ENCODE measurements at regions not wholly inside any gene's neighbourhood (a gene's known extent, or its start where the extent isn't known, plus 50 kb on each side); places are given as distances from the start of the nearest gene placed in this dataset.

DNA sequence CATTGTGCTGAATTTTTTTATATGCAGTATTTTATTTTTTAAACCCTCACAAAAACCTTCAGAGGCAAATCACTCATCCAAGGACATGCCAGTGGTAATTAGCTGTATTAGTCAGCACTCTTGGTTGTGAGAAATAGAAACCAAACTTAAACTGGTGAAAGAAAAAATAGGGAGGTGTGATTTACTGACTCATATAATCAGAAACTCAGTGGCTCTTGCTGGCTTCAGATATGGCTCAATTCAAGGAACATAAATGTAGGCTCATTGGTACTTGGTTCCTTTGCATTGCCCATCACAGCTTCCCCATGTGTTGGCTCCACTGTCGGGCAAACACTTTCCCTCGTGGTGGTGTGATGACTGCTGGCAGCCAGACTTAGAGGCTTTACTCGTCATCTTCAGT is 497.2 kb downstream of the MAT2B start:
- no peak overlapping the region for H3K27ac Mint-ChIP-seq
- ChIA-PET CTCF (interaction anchor here (0.6 kb wide), 1 partner anchor 767 kb away, joined by 3 read pairs; no protein-coding TSS in a partner anchor), POLR2A (no interaction called here)
- no peaks in the 10 kb centered on the region for H3K36me3 Mint-ChIP-seq
- no peaks in the 10 kb centered on the region for H3K27me3 Mint-ChIP-seq
- intact Hi-C loops (cut with micrococcal nuclease), result no loop called here
- no peak for DNase-seq
- H3K9me3 Mint-ChIP-seq, result peaks cover 2% of the 10 kb centered on the region
- no peaks in the 10 kb centered on the region for H3K4me1 Mint-ChIP-seq (ENCODE audit: low read depth)
- H3K4me3 Mint-ChIP-seq, result no peak overlapping the region

DNA sequence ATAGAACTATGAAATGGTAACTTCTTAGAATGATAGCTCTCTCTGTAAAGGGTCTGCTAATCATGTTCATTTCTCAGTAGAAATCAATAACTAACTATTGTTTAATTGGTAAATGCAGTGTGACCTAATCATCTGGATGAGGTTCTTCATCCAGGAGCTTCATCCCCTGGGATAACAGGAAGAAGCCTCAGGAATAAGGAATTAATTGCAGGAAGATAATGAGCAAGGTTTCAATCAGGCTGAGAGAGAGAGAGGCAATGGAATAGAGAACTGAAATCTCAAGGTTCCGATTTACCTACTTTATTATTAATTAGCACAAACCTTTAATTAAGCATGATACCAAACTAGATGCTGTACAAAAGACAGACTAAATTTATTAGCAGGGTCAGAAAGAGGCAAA is 499.7 kb downstream of the MAT2B start:
- Mint-ChIP-seq H3K36me3 (no peaks in the 10 kb centered on the region), H3K4me3 (no peak overlapping the region), H3K9me3 (peaks cover 2% of the 10 kb centered on the region), H3K4me1 (ENCODE audit: low read depth) (no peaks in the 10 kb centered on the region), H3K27ac (no peak overlapping the region), H3K27me3 (no peaks in the 10 kb centered on the region)
- ChIA-PET POLR2A (no interaction called here), CTCF (no interaction called here)
- intact Hi-C loops (cut with micrococcal nuclease), result no loop called here
- no peak for DNase-seq

DNA sequence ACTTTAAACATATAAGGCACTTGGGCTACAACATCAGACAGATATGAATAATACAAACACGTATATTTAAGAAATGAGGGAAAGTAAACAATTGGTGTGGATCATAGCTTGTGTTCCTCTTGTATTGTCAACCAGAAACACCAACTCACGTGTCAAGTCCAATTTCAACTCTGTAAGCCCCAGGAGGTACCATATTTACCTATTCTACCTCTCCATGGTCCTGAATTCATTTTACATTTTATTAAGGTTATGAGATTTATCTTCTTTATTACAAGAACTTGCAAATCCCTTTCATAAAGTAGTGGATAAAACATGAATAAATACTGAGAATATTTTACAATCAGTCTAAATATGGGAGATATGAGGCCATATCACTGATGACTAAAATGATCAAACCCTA is 501.6 kb downstream of the MAT2B start:
- no peaks in the 10 kb centered on the region for H3K27me3 Mint-ChIP-seq
- H3K4me3 Mint-ChIP-seq, result no peak overlapping the region

DNA sequence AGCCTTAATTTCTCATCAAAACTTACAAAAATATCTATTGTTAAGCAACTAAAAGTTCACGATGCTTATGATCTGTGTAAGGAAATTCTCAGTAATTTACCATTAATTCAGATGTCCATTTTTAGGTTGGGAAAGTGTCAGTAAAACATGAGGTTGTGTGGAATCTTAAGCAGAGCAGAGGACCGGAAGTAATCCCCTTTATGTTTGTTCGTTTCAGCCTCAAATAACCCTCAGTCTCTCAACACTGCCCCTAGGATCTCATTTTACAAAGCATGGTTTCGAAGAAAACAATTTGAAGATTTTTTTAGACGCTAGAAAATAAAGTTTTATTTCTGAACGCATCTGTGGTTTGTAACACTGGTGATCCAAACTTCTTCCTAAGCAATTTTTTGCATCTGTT is 504.2 kb downstream of the MAT2B start:
- H3K4me1 Mint-ChIP-seq (ENCODE audit: low read depth), result no peaks in the 10 kb centered on the region
- H3K27ac Mint-ChIP-seq, result no peak overlapping the region
- ChIA-PET CTCF (no interaction called here), POLR2A (no interaction called here)
- DNase-seq, result no peak
- intact Hi-C loops (cut with micrococcal nuclease), result loop anchor here (5.0 kb wide), 1 partner anchor 1198 kb away; no protein-coding TSS in a partner anchor
- H3K27me3 Mint-ChIP-seq, result no peaks in the 10 kb centered on the region
- H3K36me3 Mint-ChIP-seq, result no peaks in the 10 kb centered on the region
- H3K9me3 Mint-ChIP-seq, result no peaks in the 10 kb centered on the region
- no peak overlapping the region for H3K4me3 Mint-ChIP-seq

More for the DNA sequence above, 501.6 kb downstream of the MAT2B start:
- no peaks in the 10 kb centered on the region for H3K4me1 Mint-ChIP-seq (ENCODE audit: low read depth)
- CTCF ChIA-PET, result no interaction called here
- H3K36me3 Mint-ChIP-seq, result no peaks in the 10 kb centered on the region
- intact Hi-C loops (cut with micrococcal nuclease), result no loop called here
- no peak overlapping the region for H3K27ac Mint-ChIP-seq
- DNase-seq, result no peak
- POLR2A ChIA-PET, result no interaction called here
- no peaks in the 10 kb centered on the region for H3K9me3 Mint-ChIP-seq

DNA sequence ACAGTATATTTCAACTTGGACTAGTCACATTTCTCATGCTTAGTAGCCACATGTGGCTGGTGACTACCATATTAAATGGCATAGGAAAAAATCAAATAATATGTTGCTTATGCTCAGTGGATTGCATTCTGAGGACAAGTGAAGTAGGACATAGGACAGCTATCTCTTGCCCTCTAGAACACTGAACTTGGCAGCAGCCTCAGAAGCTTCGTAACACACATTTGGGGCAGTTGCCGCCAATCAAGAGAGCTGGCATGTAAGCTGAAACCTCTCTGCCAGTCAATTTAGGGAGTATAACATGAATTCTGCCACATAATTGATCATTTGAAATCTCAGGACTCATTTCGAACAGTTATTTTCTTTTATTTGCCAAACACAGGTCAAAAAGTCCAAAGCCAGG is 505.5 kb downstream of the MAT2B start:
- no peaks in the 10 kb centered on the region for H3K9me3 Mint-ChIP-seq
- H3K4me1 Mint-ChIP-seq (ENCODE audit: low read depth), result no peaks in the 10 kb centered on the region
- ChIA-PET CTCF (no interaction called here), POLR2A (no interaction called here)
- intact Hi-C loops (cut with micrococcal nuclease), result loop anchor here (5.0 kb wide), 1 partner anchor 1196 kb away; no protein-coding TSS in a partner anchor
- no peaks in the 10 kb centered on the region for H3K36me3 Mint-ChIP-seq
- no peak overlapping the region for H3K27ac Mint-ChIP-seq
- DNase-seq, result no peak
- no peak overlapping the region for H3K4me3 Mint-ChIP-seq
- H3K27me3 Mint-ChIP-seq, result no peaks in the 10 kb centered on the region

DNA sequence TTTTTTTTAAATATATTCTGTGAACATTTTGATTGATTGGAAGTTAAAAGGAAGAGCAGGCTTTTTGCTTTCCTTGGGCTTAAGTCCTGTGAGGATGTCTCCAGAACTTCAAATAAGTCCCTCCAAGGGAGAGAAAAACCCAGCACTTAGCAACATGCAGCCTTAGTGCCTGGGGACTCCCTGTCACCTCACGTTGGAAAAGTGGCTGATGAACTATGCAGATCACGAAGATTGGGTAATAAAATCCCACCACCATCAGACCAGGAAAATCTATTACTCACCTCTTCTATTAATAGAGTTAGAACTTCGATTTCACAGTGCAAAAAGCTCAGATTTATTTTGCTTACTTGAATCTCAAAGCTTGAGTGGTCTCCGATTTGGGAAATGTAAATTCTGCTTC is 507.0 kb downstream of the MAT2B start:
- H3K4me3 Mint-ChIP-seq, result no peak overlapping the region
- POLR2A ChIA-PET, result no interaction called here
- H3K4me1 Mint-ChIP-seq (ENCODE audit: low read depth), result no peaks in the 10 kb centered on the region
- no peak for DNase-seq
- H3K36me3 Mint-ChIP-seq, result no peaks in the 10 kb centered on the region
- no peaks in the 10 kb centered on the region for H3K9me3 Mint-ChIP-seq
- H3K27me3 Mint-ChIP-seq, result no peaks in the 10 kb centered on the region
- CTCF ChIA-PET, result interaction anchor here (0.9 kb wide), 2 partner anchors 8 to 492 kb away, joined by 3 to 4 read pairs; no protein-coding TSS in a partner anchor
- intact Hi-C loops (cut with micrococcal nuclease), result loop anchor here (5.0 kb wide), 1 partner anchor 1195 kb away; no protein-coding TSS in a partner anchor
- no peak overlapping the region for H3K27ac Mint-ChIP-seq

DNA sequence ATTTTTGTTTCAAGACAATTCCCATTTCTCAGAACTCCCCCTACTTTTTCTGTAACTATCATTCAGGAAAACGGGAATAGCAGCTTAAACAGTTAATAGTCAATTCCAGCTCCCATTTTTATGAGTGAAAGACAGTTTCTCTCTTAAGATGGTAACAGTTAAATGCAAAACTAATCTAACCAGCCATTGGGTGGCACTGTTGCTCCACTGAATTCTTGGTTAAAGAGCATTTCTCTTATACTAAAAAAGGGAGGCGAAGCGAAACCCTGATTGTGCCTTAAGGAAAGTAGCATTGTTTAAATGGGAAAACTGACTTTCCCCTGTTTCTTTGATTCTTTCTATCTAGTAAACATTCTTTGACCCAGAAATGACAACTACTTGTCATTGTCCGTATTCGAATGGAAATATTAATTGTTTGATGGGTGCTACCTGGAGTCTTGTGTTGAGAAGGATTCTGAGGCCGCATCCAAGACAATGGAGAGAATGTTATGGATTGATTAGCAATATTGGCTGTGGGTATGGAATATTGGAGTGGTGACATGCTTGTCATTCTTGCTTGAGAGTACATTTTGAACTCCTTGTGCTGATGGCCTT is 507.8 kb downstream of the MAT2B start:
- Mint-ChIP-seq H3K4me3 (no peak overlapping the region), H3K27me3 (no peaks in the 10 kb centered on the region), H3K36me3 (no peaks in the 10 kb centered on the region), H3K9me3 (no peaks in the 10 kb centered on the region), H3K4me1 (ENCODE audit: low read depth) (no peaks in the 10 kb centered on the region), H3K27ac (no peak overlapping the region)
- intact Hi-C loops (cut with micrococcal nuclease), result loop anchor here (1.0 to 5.0 kb wide), 2 partner anchors 449 to 1194 kb away; no protein-coding TSS in a partner anchor
- DNase-seq, result peak; percentile 31
- ChIA-PET POLR2A (no interaction called here), CTCF (interaction anchor here (0.9 kb wide), 2 partner anchors 9 to 491 kb away, joined by 3 to 4 read pairs; no protein-coding TSS in a partner anchor)

DNA sequence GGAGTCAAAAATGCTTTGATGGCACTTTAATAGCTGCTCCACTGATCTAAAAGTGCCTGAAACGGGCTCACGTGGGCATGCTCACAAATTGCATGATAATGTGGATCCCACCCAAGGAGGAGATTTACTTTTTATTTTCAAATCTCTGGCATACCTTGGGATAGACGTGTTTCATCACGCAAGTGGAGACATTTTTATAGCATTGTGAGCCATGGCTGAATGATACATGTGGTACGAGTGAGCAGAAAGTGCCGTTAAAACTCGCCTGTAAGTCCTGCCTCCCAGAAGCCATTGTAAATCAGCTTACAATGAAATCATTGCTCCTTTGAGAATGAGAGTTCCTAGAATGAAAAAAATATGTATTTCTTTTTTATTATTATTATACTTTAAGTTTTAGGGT is 514.7 kb downstream of the MAT2B start:
- Mint-ChIP-seq H3K9me3 (no peaks in the 10 kb centered on the region), H3K4me3 (no peak overlapping the region), H3K27ac (no peak overlapping the region), H3K27me3 (no peaks in the 10 kb centered on the region), H3K4me1 (ENCODE audit: low read depth) (no peaks in the 10 kb centered on the region), H3K36me3 (no peaks in the 10 kb centered on the region)
- intact Hi-C loops (cut with micrococcal nuclease), result no loop called here
- DNase-seq, result no peak
- POLR2A ChIA-PET, result no interaction called here
- CTCF ChIA-PET, result no interaction called here

DNA sequence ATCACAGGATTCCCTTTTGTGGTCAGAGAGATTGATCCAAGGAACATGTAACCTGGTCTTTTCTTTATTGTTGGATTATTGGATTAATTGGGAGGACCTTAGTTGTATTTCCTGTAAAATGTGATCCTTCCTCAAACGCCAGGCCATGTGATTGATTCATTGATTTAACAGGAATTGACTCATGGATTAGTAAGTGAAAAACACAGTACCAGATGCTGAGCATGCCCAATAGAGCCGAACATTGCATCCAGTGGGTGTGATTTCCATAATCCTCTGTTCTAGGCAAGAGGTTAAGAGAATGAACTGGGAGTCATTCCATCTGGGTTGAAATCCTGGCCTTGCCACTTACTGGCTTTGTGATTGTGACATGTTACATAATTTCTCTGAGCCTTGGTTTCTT is 522.3 kb downstream of the MAT2B start:
- ChIA-PET CTCF (no interaction called here), POLR2A (no interaction called here)
- H3K27ac Mint-ChIP-seq, result no peak overlapping the region
- H3K9me3 Mint-ChIP-seq, result peaks cover 4% of the 10 kb centered on the region
- no peaks in the 10 kb centered on the region for H3K36me3 Mint-ChIP-seq
- intact Hi-C loops (cut with micrococcal nuclease), result no loop called here
- H3K4me3 Mint-ChIP-seq, result no peak overlapping the region
- no peaks in the 10 kb centered on the region for H3K27me3 Mint-ChIP-seq
- H3K4me1 Mint-ChIP-seq (ENCODE audit: low read depth), result no peaks in the 10 kb centered on the region
- DNase-seq, result no peak

DNA sequence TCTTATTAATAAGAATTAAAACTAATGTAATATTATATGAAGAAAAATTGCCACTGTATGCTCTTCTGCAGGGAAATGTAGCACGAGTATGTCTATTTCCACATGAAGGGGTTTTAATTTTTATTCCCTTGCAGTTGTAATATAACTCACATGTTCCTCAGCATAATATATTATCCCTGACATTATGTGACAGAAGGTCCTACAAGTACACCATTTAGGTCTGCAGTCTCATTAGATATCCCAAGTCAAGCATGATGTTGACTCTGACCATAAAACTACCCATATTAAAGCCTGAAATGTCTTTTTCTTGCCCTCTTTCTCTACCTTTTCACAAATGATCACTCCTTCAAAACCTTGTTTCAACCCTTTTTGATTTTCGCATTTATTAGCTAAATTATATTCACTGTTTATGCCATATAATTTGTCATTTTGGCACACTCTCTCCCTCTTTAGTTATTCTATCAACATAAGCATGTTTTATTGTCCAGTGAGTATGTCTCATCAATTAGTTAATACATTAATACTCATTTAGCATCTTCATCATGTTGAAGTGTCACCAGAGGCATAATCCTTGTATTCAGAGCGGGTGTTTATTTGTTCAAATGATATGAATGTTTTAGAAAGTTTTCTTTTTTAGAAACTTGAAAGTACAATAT is 532.8 kb downstream of the MAT2B start:
- intact Hi-C loops (cut with micrococcal nuclease), result no loop called here
- no peak for DNase-seq
- H3K27ac Mint-ChIP-seq, result no peak overlapping the region
- CTCF ChIA-PET, result no interaction called here
- peaks cover under 1% of the 10 kb centered on the region for H3K9me3 Mint-ChIP-seq
- no peaks in the 10 kb centered on the region for H3K36me3 Mint-ChIP-seq
- no peak overlapping the region for H3K4me3 Mint-ChIP-seq
- no peaks in the 10 kb centered on the region for H3K27me3 Mint-ChIP-seq
- no peaks in the 10 kb centered on the region for H3K4me1 Mint-ChIP-seq (ENCODE audit: low read depth)
- POLR2A ChIA-PET, result no interaction called here

DNA sequence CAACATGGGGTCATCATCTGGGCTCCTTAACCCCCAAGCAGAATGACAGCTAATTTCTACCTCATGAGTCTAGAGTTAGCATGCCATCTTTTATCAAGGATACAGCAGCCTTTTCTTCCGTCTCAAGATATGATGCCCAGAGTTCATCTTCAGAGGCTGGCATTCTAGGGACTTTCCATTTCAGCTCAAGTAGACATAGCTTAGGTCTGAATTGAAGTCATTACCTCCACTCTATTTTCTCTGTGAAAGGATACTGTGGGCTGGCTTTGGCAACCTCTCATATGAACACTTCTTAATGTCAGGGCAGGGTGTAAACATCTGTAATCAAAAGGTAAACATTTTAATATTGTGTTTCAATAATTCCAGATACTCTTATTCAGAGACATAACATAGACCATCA is 535.7 kb downstream of the MAT2B start:
- Mint-ChIP-seq H3K36me3 (no peaks in the 10 kb centered on the region), H3K4me3 (no peak overlapping the region), H3K4me1 (ENCODE audit: low read depth) (no peaks in the 10 kb centered on the region), H3K27me3 (no peaks in the 10 kb centered on the region), H3K9me3 (peaks cover 4% of the 10 kb centered on the region), H3K27ac (no peak overlapping the region)
- intact Hi-C loops (cut with micrococcal nuclease), result no loop called here
- POLR2A ChIA-PET, result no interaction called here
- no peak for DNase-seq
- CTCF ChIA-PET, result no interaction called here

DNA sequence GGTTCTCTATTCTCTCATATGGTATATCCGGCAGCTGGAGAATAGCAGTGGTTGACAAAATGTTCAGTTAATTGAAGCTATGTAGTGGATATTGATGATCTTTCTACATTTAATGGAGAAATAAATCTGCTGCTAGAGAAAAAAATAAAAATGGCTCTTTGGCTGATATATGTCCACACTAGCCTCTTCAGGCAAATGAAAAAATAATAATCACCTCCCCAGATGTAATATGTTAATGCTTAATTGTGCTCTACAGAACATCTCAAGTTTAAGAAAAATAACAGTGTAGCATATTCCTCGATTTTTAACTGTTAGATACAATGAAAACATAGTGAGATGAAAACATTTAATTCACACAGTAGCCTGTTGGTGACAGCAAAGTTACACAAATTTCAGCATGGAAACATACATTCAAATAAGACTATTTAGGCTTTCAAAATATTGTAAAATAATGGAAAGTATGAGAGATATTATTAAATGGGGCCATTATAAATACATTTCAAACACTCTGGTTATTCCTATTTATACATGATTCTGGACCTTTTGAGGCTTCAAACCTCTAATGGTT is 543.0 kb downstream of the MAT2B start:
- Mint-ChIP-seq H3K36me3 (no peaks in the 10 kb centered on the region), H3K27ac (no peak overlapping the region), H3K27me3 (no peaks in the 10 kb centered on the region), H3K9me3 (peaks cover 4% of the 10 kb centered on the region), H3K4me3 (no peak overlapping the region), H3K4me1 (ENCODE audit: low read depth) (no peaks in the 10 kb centered on the region)
- POLR2A ChIA-PET, result no interaction called here
- no peak for DNase-seq
- CTCF ChIA-PET, result no interaction called here
- intact Hi-C loops (cut with micrococcal nuclease), result no loop called here

DNA sequence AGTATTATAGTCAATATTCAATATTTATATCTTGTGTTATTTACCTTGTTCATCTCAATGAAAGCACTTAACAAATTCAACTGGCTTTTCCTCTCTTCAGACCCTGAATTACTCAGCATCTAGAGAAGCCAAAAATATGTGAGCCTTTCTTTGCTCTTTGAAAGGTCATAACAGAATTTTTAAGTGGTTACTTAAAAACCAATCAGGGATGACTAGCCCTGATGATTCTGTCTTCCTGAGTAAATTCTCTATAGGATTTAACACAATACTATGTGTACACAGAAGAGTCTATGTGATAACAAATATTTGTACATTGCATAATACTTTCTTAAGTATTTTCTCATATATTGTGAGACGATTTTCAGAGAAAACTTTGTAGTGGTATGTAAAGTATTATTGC is 546.3 kb downstream of the MAT2B start:
- ChIA-PET CTCF (no interaction called here), POLR2A (no interaction called here)
- Mint-ChIP-seq H3K9me3 (no peaks in the 10 kb centered on the region), H3K4me3 (no peak overlapping the region), H3K4me1 (ENCODE audit: low read depth) (no peaks in the 10 kb centered on the region), H3K27ac (no peak overlapping the region), H3K27me3 (no peaks in the 10 kb centered on the region), H3K36me3 (no peaks in the 10 kb centered on the region)
- DNase-seq, result no peak
- intact Hi-C loops (cut with micrococcal nuclease), result no loop called here
